SKM-1 treated with dmso at 0.1 percent for 144 hours (cell line): ENCODE measurements at regions not wholly inside any gene's neighbourhood (a gene's known extent, or its start where the extent isn't known, plus 50 kb on each side); places are given as distances from the start of the nearest gene placed in this dataset.
"Not testable (repeated sequence)": the region's sequence is repeated elsewhere in the genome, so short reads cannot be mapped to it uniquely, and the experiment has no call there.

ENCODE experiments used
- DNase-seq: peaks from one replicate; lab custom pipeline; 2025; ENCODE audit not compliant: unreplicated experiment; lab: John Stamatoyannopoulos, UW

DNA sequence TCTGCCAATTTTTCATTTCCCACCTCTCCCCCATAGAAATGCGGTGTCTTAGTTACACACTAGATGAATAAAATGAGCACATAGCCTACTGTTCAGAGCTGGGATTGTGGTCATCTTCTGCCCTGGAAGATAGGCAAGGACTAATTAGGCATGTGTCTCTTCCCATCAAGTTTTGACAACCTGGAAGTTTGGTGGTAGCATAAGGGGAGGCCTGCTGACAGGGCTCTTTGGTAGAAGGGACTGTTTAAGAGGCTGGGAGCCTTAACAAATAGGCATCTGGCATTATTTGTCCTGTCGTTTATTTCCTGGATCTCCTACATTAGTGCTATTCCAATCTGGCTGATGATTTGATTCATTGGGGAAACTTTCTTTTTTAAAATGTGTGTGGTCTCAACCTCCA is 512.3 kb downstream of the ZNF385D start:
- no peak for DNase-seq

- no peak for DNase-seq
These were observed 513.4 kb downstream of the ZNF385D start for GRCh38 chr3:21237638-21238037.

- DNase-seq: no peak
These were observed 515.5 kb downstream of the ZNF385D start for GRCh38 chr3:21235491-21235890.

- no peak for DNase-seq
These were observed 516.1 kb downstream of the ZNF385D start for GRCh38 chr3:21234933-21235332.

DNA sequence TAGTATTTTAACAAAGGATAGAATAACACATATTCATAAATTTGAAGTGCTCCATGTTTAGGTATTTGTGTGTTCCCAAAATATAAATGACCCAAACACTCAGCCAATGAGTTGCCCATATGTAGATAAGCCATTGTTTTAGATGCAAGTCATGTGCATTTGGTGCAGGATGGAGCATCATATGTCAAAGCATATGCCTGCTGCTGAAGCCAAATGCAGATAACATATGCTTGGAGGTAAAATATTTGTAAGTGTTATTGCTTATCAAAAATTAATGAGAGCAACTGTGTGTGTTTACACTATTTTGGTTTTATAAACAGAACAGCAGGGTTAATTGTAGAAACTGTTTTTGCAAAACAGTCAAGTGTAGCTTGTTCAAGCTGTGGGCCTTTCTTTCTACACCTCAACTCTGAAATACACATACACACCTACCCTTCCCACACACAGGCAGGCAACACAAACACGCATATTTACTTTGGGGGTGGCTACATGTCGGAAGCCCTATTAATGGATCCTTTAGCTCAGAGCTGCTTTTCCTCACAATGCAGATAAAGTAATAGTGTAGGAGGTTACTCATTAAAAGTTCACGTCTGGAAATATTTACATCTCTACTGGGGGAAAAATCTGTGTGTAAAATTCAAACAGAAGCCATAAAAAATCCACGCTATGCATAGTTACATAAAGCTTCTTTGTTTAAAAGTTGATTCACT is 521.4 kb downstream of the ZNF385D start:
- DNase-seq: no peak

DNA sequence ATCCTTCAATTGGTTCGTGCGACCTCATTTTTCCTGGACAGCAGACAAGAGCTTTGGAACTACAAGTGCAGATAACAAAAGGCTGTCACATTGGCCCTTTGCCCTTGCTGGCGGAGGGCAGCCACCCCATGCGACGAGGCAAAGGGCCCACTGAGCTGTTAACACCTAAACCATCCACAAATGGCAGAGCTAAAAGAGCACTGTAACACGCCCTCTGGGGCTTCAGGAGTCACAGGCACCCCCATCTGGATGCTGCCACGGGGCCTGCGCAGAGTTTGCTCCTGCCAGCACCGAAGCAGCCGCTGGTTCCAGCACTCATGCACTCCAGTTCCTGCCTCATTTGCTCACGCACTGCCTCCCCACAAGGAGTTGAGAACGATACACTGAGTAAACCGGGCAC is 524.9 kb downstream of the ZNF385D start:
- DNase-seq: no peak

DNA sequence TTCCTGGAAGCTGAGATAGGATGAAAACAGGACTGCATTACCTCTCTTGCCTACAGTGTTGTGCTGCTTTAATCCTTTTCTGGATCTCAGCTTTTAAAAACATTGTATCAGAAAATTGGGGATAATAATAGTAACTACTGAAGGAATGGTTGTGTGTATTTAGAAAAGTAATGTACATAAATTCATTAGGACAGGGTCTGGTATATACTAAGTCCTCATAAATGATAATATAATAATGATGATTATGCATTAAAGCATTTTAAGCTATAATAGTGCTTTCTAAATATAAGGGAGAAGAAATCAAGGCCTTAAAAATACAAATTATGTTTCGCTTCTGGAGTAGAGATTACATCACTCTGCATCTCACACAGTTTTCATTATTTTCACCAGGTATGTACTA is 530.1 kb downstream of the ZNF385D start:
- no peak for DNase-seq

DNA sequence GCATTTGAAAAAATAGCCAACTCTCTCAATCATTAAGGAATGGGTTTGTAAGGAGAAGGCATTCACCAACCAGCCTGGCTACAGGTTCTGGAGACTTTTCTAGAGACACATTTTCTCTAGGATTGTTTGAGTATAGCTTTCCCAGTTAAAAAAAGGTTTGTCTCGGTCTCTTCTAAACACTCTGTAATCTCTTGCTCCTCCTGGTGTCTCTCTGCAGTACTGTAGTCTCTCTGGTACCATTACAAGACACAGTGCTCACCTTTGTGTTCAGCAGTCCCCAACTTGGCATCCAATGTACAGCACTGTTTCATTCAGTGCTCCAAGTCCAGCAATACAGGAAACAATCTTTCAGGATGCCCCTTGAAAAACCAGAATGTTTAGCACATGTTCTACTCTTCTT is 534.4 kb downstream of the ZNF385D start:
- no peak for DNase-seq

DNA sequence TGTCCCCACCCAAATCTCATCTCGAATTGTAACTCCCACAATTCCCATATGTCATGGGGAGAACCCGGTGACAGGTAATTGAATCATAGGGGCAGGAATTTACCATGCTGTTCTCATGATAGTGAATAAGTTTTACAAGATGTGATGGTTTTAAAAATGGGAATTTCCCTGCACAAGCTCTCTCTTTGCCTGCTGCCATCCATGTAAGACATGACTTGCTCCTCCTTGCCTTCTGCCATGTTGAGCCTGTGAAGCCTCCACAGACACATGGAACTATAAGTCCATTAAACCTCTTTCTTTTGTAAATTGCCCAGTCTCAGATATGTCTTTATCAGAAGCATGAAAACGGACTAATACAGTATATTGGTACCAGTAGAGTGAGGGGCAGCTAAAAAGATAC is 546.9 kb downstream of the ZNF385D start:
- DNase-seq: not testable (repeated sequence)

GRCh38 chr3:21195203-21195602 is 555.8 kb downstream of the ZNF385D start:
- DNase-seq: no peak

DNA sequence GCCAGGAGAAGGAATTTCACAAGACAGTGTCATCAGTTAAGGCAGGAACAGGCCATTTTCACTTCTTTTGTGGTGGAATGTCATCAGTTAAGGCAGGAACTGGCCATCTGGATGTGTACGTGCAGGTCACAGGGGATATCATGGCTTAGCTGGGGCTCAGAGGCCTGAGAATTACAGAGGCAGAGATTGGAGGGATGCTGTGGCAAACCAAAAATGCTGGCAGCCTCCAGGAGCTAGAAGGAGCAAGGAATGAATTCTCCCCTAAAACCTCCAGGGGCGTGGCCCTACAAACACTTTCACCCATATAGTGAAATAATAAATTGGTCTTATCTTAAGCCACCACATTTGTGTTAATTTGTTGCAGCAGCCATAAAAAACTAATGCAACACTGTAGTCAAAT is 557.0 kb downstream of the ZNF385D start:
- not testable (repeated sequence) for DNase-seq

- no peak for DNase-seq
These were observed 562.6 kb downstream of the ZNF385D start for GRCh38 chr3:21188459-21188858.

- DNase-seq: no peak
These were observed 565.1 kb downstream of the ZNF385D start for GRCh38 chr3:21185816-21186314.

- DNase-seq: no peak
These were observed 576.5 kb downstream of the ZNF385D start for GRCh38 chr3:21174461-21174860.

GRCh38 chr3:21170964-21171363 is 580.0 kb downstream of the ZNF385D start:
- DNase-seq: no peak

GRCh38 chr3:21169948-21170347 is 581.1 kb downstream of the ZNF385D start:
- no peak for DNase-seq

- no peak for DNase-seq
These were observed 582.5 kb downstream of the ZNF385D start for GRCh38 chr3:21168471-21168870.

GRCh38 chr3:21163956-21164355 is 587.1 kb downstream of the ZNF385D start:
- no peak for DNase-seq

DNA sequence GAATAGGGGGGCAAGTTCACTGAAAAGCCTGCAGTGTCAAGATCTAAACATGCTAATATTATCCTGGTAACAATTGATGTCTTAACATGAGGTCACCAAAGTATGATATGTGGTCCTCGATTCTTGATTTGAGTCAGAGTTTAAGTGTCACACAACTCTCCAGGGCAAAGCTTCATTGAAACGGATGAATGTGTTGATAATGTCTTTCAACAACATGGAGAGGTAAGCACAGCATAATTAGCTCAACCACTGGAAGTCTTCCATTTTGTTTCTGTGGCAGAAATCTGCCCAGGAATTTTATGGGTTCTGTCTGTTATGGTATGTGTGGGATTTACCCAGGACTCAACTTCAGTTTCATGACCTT is 591.5 kb downstream of the ZNF385D start:
- no peak for DNase-seq

- no peak for DNase-seq
These were observed 592.0 kb downstream of the ZNF385D start for GRCh38 chr3:21158861-21159542.

DNA sequence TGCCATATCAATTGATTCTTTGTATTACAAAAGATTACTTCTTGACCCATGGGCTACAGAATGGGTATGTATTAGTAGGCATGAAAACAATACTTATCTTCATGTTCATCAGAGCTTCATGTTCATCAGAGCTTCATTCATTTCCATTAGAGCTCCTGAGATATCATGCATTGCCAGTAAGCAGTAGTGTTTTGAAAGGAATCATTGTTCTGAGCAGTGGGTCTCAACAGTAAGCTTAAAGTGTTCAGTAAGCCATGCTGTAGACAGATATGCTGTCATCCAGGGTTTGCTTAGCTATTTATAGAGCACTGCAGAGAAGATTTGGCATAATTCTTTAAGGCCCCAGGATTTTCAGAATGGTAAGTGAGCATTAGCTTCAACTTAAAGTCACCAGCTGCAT is 596.1 kb downstream of the ZNF385D start:
- DNase-seq: no peak

GRCh38 chr3:21152555-21152954 is 598.5 kb downstream of the ZNF385D start:
- no peak for DNase-seq

DNA sequence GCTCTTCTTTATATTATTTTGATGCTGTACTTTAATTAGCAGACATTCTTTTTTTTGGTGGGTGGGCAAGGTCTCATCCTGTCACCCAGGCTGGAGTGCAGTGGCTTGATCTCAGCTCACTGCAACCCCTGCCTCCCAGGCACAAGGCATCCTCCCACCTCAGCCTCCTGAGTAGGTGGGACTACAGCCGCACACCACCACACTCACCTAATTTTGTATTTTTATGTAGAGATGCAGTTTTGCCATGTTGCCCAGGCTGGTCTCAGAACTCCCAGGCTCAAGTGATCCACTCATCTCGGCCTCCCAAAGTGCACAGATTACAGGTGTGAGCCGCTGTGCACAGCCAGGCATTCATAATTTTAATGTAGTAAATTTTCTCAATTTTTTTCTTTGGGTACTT is 608.1 kb downstream of the ZNF385D start:
- DNase-seq: no peak
